ENCODE measurements at regions not wholly inside any gene's neighbourhood (a gene's known extent, or its start where the extent isn't known, plus 50 kb on each side); places are given as distances from the start of the nearest gene placed in this dataset.

- H3K4me1 ChIP-seq: no peaks in the 10 kb centered on the region
- H3K9me3 ChIP-seq: peaks cover 0 to 4% (median 0%) of the 10 kb centered on the region in 4 donors
- H3K27me3 ChIP-seq: no peaks in the 10 kb centered on the region
- H3K27ac ChIP-seq: no peak overlapping the region
- no peak for DNase-seq (ENCODE audit: low spot score in 2 of 2)
- H3K4me3 ChIP-seq: no peak overlapping the region
- H3K36me3 ChIP-seq: no peaks in the 10 kb centered on the region
- TF ChIP-seq CTCF (IDR thresholded peaks at IDR 0.05) (no peak), POLR2A (IDR thresholded peaks at IDR 0.05) (no peak), EP300 (IDR thresholded peaks at IDR 0.05) (no peak)
Measured at GRCh38 chr12:60616400-60616799, 1020.6 kb downstream of the SLC16A7 start.

- Histone ChIP-seq H3K27ac (no peak overlapping the region), H3K4me1 (no peaks in the 10 kb centered on the region), H3K9me3 (no peaks in the 10 kb centered on the region), H3K36me3 (no peaks in the 10 kb centered on the region), H3K4me3 (no peak overlapping the region), H3K27me3 (no peaks in the 10 kb centered on the region)
- TF ChIP-seq EP300 (IDR thresholded peaks at IDR 0.05) (no peak), CTCF (IDR thresholded peaks at IDR 0.05) (no peak)
- DNase-seq (ENCODE audit: low spot score in 2 of 2): no peak
- whole genome bisulfite sequencing, 2 donors: 69 to 75% methylated on average over 1 of the region's 1 CpG
Measured at GRCh38 chr12:60630796-60631195, 1035.0 kb downstream of the SLC16A7 start.

- Histone ChIP-seq H3K4me1 (no peaks in the 10 kb centered on the region), H3K4me3 (no peak overlapping the region), H3K9me3 (peaks cover 0 to 10% (median 0%) of the 10 kb centered on the region in 4 donors), H3K27me3 (no peaks in the 10 kb centered on the region), H3K27ac (no peak overlapping the region), H3K36me3 (no peaks in the 10 kb centered on the region)
- TF ChIP-seq EP300 (IDR thresholded peaks at IDR 0.05) (no peak), CTCF (IDR thresholded peaks at IDR 0.05) (no peak), POLR2A (IDR thresholded peaks at IDR 0.05) (no peak)
- DNase-seq (ENCODE audit: low spot score in 2 of 2): no peak
- WGBS, 2 donors: 50 to 62% methylated on average over 1 of the region's 1 CpG
Measured at GRCh38 chr12:60644076-60644475, 1048.2 kb downstream of the SLC16A7 start.

GRCh38 chr12:60666895-60667294 is 1071.1 kb downstream of the SLC16A7 start:
- no peak overlapping the region for H3K4me3 ChIP-seq
- WGBS, 2 donors: 58 to 75% methylated on average over 5 of the region's 5 CpGs
- no peaks in the 10 kb centered on the region for H3K36me3 ChIP-seq
- no peaks in the 10 kb centered on the region for H3K4me1 ChIP-seq
- TF ChIP-seq EP300 (IDR thresholded peaks at IDR 0.05) (no peak), CTCF (IDR thresholded peaks at IDR 0.05) (no peak), POLR2A (IDR thresholded peaks at IDR 0.05) (no peak)
- no peak overlapping the region for H3K27ac ChIP-seq
- no peak for DNase-seq (ENCODE audit: low spot score in 2 of 2)
- H3K9me3 ChIP-seq: peaks cover 0 to 7% (median 0%) of the 10 kb centered on the region in 4 donors
- no peaks in the 10 kb centered on the region for H3K27me3 ChIP-seq

- Histone ChIP-seq H3K27me3 (no peaks in the 10 kb centered on the region), H3K4me3 (no peak overlapping the region), H3K4me1 (no peaks in the 10 kb centered on the region), H3K36me3 (no peaks in the 10 kb centered on the region), H3K9me3 (peaks cover 0 to 12% (median 0%) of the 10 kb centered on the region in 4 donors), H3K27ac (no peak overlapping the region)
- 63 to 70% methylated on average over 3 of the region's 3 CpGs for WGBS, 2 donors
- TF ChIP-seq CTCF (IDR thresholded peaks at IDR 0.05) (no peak), POLR2A (IDR thresholded peaks at IDR 0.05) (no peak), EP300 (IDR thresholded peaks at IDR 0.05) (no peak)
- DNase-seq (ENCODE audit: low spot score in 2 of 2): no peak
Measured at GRCh38 chr12:60672949-60673348, 1077.1 kb downstream of the SLC16A7 start.
